HG02678 (cell line): ENCODE measurements at regions not wholly inside any gene's neighbourhood (a gene's known extent, or its start where the extent isn't known, plus 50 kb on each side); places are given as distances from the start of the nearest gene placed in this dataset.
"Not testable (repeated sequence)": the region's sequence is repeated elsewhere in the genome, so short reads cannot be mapped to it uniquely, and the experiment has no call there.

Experiments used
- ATAC-seq: cut with Tn5 transposase; IDR thresholded peaks from one replicate; pipeline ENCODE4 v1.9.1; 2021; ENCODE audit warnings: mild to moderate bottlenecking, moderate library complexity; ENCODE audit not compliant: unreplicated experiment

DNA sequence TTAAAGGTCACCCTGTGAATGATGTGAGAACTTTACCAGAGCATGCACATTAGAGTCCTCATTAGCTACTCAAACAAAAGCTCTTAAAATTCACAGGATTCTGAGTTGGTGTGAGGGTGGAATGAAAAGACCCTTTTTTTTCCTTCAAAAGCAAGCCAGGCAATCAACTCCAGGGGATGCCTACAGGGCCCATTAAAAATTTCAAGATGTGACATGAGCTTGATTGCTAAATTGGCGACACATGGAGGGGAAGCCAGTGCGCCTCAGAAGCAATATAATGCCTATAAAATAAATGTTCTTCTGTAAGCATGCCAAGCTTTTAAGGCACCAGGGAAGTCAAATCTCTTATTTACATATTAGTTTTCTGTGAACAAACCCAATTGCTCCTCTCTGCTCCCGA is 328.8 kb upstream of the SUCLG2 start:
- no peak for ATAC-seq

DNA sequence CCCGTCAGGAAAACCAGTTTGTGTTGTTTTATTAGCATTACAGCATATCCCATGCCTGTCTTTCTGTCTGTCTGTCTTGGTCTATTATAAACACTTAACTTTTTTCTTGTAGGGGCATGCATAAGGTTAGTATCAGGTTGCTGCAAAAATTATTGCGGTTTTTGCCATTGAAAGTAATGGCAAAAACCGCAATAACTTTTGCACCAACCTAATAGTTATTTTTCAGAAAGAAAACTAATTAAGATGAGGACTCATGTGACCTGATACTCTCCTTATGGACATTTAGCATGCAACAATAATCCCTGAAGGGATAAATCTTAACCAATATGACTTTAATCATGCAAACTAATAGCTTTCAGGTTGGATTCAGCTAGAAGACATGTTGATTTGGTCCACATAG is 326.7 kb upstream of the SUCLG2 start:
- no peak for ATAC-seq

GRCh38 chr3:67979342-67979741 is 324.9 kb upstream of the SUCLG2 start:
- ATAC-seq, result no peak

- no peak for ATAC-seq
These were observed 323.4 kb upstream of the SUCLG2 start for GRCh38 chr3:67977762-67978161.

DNA sequence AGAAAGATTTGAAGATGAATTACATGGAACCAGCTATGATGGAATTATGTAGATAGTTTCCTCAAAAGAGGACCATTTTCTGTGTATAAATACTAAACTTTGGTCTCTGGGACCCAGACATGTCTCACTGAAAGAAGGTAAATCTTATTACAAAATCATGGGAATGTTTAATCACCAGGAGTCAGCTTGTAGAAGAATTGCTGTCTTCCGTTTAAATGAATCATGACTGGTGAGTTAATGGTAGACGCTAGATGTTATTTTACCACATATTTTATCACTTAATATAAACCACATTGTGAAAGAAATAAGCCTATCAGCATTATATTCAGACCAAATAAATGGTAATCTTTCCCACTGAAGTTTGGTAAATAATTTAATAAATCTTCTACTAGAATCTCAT is 322.3 kb upstream of the SUCLG2 start:
- no peak for ATAC-seq

DNA sequence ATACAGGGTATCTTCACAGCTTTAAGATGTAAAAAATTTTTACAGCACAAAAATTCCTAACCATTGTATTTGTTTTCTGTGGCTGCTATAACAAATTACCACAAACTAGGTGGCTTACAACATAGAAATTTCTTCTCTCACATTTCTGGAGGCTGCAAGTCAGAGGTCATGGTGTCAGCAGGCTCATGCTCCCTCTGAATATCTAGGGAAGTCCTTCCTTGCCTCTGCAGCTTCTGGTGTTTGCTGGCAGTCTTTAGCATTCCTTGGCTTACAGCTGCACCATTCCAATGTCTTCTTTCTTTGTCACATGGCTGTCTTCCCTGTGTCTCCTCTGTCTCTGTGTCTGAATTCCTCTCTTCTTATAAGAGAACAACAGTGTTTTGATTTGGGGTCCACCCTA is 310.2 kb upstream of the SUCLG2 start:
- ATAC-seq, result no peak

DNA sequence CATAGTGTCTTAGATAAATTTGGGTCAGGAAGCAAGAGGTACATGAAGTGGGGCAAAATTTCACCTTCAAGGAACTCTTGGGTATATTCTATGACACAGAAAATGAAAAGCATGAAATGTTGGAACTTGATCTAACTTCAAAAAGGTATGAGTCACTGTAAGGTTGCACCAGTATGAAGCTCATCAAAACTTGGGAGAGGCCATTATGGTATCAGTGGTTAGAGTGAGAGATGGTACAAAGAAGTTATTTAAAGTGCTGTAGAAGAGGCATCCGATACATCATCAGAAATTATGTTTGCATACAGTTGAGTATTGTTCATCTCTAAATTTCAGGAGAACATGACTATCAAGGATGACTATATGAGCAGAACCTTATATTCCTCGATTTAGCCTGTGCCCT is 302.9 kb upstream of the SUCLG2 start:
- ATAC-seq, result no peak

DNA sequence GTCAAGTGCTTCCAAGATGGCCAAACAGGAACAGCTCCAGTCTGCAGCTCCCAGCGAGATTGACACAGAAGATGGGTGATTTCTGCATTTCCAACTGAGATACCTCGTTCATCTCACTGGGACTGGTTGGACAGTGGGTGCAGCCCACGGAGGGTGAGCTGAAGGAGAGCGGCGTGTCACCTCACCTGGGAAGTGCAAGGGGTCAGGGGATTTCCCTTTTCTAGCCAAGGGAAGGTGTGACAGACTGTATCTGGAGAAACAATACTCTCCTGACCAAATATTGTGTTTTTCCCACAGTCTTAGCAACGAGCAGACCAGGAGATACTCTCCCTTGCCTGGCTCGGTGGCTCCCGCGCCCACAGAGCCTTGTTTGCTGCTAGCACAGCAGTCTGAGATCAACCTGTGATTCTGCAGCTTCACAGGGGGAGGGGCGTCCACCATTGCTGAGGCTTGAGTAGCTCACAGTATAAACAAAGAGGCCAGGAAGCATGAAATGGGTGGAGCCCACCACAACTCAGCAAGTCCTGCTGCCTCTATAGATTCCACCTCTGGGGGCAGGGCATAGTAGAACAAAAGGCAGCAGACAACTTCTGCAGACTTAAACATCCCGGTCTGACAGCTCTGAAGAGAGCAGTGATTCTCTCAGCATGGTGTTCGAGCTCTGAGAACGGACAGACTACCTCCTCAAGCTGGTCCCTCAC is 293.5 kb upstream of the SUCLG2 start:
- no peak for ATAC-seq

- no peak for ATAC-seq
These were observed 292.0 kb upstream of the SUCLG2 start for GRCh38 chr3:67946436-67946835.

DNA sequence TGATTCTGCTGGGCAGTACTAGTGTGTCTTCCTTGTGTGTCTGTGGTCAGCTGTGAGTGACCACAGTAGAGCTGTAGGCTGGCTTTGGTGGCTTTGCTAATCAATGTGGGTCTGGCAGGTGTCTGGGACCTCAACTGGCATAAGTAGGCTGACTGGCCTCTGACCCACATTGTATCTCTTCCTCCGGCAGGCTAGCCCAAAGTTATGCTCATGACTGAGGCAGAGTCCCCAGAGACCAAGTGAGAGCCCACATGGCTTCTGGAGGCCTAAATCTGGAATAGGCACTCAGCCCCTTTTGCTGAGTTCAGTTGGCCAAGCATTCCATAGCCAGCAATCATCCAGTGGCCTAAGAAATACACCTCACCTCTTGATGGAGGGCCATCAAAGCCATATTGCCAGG is 289.1 kb upstream of the SUCLG2 start:
- ATAC-seq, result no peak

GRCh38 chr3:67941433-67942030 is 287.1 kb upstream of the SUCLG2 start:
- ATAC-seq, result no peak

- no peak for ATAC-seq
These were observed 286.0 kb upstream of the SUCLG2 start for GRCh38 chr3:67940210-67940952.

DNA sequence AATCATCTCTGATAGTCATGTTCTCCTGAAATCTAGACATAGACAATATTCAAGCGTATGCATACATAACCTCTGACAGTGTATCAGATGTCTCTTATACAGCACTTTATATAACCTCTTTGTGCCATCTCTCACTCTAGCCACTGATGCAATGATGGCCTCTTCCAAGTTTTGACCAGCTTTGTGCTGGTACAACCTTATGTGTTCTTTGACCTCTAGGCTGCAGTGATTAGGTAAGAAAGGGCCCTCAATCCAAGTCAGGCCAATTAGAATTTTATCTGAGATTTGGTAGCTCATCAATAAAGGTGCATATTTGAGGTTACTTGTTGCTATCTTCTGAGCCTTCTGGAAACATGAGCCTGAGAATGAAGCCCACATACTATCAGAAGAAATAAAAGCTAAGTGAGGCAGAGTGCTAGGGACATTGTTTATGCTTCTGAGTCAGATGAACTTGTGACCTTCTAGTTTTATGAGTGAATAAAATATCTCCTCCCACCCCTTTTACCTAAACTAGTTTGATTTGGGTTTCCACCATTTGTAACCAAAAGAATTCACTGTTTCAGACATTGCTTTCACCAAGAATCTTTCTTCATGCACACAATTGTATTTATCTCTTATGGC is 283.2 kb upstream of the SUCLG2 start:
- ATAC-seq, result no peak

- ATAC-seq, result not testable (repeated sequence)
These were observed 276.0 kb upstream of the SUCLG2 start for GRCh38 chr3:67930394-67930793.

DNA sequence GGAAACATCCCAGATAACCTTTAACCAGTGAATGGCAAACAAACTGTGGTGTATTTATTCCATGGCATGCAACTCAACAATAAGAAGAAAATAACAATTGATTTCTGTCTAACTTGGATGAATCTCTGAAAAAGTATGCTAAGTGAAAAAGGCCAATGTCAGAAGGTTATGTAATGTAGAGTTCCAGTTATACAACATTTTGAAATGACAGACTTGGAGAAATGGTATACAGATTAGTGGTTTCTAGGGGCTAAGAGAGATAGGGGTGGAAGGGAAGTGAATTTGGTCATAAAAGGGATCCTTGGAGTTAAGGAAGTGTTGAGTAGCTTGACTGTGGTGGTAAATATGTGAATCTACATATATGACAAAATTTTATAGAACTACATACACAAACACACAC is 269.4 kb upstream of the SUCLG2 start:
- no peak for ATAC-seq

DNA sequence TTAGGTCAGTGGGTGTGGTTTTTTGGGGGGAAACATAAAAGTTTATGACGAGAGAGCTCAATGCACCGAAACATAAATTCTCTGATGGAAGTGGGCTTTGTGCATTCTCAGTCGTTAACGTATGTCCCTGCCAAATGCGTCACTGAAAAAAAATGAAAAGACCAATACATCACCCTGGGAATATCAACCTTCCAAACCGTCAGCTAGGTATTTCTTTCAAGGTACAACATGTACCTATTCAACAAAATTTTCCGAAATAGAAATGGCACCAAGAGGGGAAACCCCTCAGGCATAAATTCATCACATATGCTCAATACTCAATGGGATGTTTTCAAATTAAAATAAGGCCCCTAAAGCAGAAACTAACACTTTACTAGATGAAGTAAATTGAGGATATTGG is 266.6 kb upstream of the SUCLG2 start:
- no peak for ATAC-seq

DNA sequence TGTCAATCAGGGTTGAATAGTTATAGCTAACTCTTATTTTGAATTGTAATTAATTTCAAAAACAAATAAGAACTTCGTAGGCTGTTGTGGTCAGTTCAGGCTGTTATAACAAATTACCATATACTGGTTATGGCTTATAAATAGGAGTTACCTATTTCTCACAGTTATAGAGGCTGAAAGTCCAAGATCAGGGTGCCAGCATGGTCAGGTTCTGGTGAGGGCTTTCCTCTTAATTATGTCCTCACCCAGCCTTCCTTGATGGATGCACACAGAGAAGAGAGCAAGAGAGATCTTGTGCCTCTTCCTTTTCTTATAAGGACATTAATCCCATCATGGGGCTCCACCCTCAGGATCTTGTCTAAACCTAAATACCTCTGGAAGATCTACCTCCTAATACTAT is 265.9 kb upstream of the SUCLG2 start:
- no peak for ATAC-seq

GRCh38 chr3:67916353-67916752 is 261.9 kb upstream of the SUCLG2 start:
- ATAC-seq, result no peak

DNA sequence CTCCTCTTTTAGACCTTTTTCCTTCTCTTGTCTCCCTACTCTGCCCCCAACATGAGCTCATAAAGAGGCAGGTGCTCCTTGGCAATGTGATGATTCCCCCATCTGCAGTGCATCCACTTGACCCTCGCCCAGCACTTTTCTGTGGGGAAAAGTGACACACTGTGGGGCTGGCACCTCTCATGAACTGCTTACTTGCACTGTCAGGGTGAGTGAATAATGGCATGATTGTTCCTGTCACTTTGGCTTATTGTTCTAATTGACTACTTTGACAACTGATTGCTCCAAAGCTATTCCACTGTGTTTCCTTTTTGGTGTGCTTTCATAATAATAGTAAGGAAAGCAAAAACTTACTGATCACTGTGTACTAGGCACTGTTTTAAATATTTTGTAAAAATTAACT is 253.3 kb upstream of the SUCLG2 start:
- ATAC-seq, result no peak

DNA sequence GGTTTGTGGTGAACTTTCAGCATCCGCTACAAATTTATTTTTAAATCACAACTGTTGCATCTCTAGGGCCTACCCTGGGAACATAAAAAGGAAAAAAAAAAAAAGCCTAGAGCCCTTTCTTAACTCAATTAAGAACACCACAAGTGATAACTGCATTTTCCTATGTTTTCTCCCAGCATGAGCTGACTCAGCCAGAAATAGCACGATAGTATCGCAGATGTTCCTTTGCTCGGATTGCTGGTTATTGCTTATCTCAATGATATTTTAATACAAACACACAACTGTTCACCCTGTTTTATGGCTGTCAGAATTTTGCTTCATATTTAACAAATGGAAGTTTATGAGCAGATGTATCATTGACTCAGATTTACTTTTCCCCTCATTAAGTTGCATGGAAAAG is 251.8 kb upstream of the SUCLG2 start:
- no peak for ATAC-seq

DNA sequence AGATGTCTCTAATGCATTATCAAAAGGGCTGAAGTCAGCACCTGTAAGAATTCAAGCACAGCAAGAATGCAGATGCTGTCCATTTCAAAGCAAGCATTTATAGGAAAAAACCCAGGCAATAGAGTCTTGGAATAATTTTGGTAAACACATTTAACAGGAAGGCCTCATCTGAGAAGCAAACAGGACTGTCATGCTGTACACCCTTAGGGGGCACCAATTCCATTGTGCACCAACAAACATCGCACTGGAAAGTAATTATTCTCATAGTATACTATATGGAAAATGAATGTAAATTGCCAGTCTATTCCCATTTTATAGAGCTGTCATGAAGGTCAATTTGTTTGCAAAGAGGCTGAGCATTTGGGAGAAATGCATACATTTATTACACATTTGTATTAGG is 247.3 kb upstream of the SUCLG2 start:
- no peak for ATAC-seq

DNA sequence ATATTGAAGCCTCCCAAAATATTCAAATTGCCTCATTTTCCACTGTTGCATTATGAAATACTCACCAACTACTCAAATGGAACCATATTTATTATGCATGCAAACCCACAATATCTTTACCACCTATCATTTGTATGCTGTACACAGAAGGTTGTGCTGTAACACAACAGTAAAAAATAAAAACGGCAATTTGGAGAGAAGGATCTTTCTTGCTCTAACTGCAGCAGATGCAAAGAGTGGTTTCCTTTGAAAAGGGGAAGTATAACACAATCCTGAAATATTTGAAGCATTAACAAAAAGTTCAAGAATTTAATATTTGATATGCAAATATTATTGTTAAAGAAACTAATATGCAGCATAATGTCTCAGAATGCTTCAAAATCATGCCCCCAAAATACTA is 244.5 kb upstream of the SUCLG2 start:
- ATAC-seq, result no peak
